ENCODE measurements at regions not wholly inside any gene's neighbourhood (a gene's known extent, or its start where the extent isn't known, plus 50 kb on each side); places are given as distances from the start of the nearest gene placed in this dataset.

GRCh38 chr10:131490991-131491594 is 179.6 kb upstream of the TCERG1L start:
- no peak for DNase-seq

- no peak for DNase-seq
Observed at GRCh38 chr10:131492211-131492857, 180.8 kb upstream of the TCERG1L start.

GRCh38 chr10:131493432-131493831 is 181.9 kb upstream of the TCERG1L start:
- DNase-seq, result no peak

- DNase-seq, result no peak
Observed at GRCh38 chr10:131494451-131494850, 182.9 kb upstream of the TCERG1L start.

GRCh38 chr10:131495224-131495623 is 183.7 kb upstream of the TCERG1L start:
- no peak for DNase-seq

- no peak for DNase-seq
Observed at GRCh38 chr10:131495892-131496291, 184.4 kb upstream of the TCERG1L start.

- no peak for DNase-seq
Observed at GRCh38 chr10:131496351-131497052, 185.0 kb upstream of the TCERG1L start.

- no peak for DNase-seq
Observed at GRCh38 chr10:131499566-131499965, 188.0 kb upstream of the TCERG1L start.

GRCh38 chr10:131500181-131500580 is 188.7 kb upstream of the TCERG1L start:
- DNase-seq, result no peak

- DNase-seq, result no peak
Observed at GRCh38 chr10:131500892-131501291, 189.4 kb upstream of the TCERG1L start.

GRCh38 chr10:131503992-131504391 is 192.5 kb upstream of the TCERG1L start:
- DNase-seq, result no peak

- DNase-seq, result no peak
Observed at GRCh38 chr10:131511391-131511790, 199.9 kb upstream of the TCERG1L start.

- DNase-seq, result no peak
Observed at GRCh38 chr10:131512852-131513251, 201.3 kb upstream of the TCERG1L start.

- no peak for DNase-seq
Observed at GRCh38 chr10:131513445-131513844, 201.9 kb upstream of the TCERG1L start.

GRCh38 chr10:131513901-131514300 is 202.4 kb upstream of the TCERG1L start:
- no peak for DNase-seq

GRCh38 chr10:131514454-131514853 is 202.9 kb upstream of the TCERG1L start:
- no peak for DNase-seq

- no peak for DNase-seq
Observed at GRCh38 chr10:131516285-131516684, 204.8 kb upstream of the TCERG1L start.

- DNase-seq, result no peak
Observed at GRCh38 chr10:131517781-131518180, 206.3 kb upstream of the TCERG1L start.

- no peak for DNase-seq
Observed at GRCh38 chr10:131519723-131520605, 208.4 kb upstream of the TCERG1L start.

- DNase-seq, result no peak
Observed at GRCh38 chr10:131531265-131532190, 220.0 kb upstream of the TCERG1L start.

GRCh38 chr10:131532291-131532690 is 220.8 kb upstream of the TCERG1L start:
- DNase-seq, result no peak

GRCh38 chr10:131532745-131533341 is 221.3 kb upstream of the TCERG1L start:
- no peak for DNase-seq
